Stimulated activated naive CD4-positive, alpha-beta T cell (primary cell): ENCODE measurements at regions not wholly inside any gene's neighbourhood (a gene's known extent, or its start where the extent isn't known, plus 50 kb on each side); places are given as distances from the start of the nearest gene placed in this dataset.
"Not testable (repeated sequence)": the region's sequence is repeated elsewhere in the genome, so short reads cannot be mapped to it uniquely, and the experiment has no call there.

Source experiments
- DNase-seq, 6 experiments: peaks; one replicate each; lab custom pipeline; 2025; lab: John Stamatoyannopoulos, UW

DNA sequence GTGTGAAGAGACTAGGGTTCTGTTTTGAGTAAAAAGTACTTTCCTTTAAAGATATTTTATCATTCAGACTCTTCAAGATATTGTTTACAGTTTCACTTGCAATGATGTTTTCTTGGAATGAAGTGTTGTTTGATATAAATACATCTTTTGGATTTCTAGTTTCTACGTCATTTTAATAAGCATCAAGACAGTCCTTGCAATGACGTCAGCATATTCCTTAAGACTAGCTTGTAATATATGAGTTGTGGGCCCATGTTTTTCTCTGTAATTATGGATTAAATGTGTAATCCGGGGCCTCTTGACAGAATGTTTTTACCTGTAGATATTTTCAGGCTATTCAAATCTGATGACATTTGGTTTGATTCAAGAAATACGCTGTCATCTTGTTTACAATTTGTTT is 66.1 kb downstream of the RBMX2 start:
- no peak for DNase-seq

DNA sequence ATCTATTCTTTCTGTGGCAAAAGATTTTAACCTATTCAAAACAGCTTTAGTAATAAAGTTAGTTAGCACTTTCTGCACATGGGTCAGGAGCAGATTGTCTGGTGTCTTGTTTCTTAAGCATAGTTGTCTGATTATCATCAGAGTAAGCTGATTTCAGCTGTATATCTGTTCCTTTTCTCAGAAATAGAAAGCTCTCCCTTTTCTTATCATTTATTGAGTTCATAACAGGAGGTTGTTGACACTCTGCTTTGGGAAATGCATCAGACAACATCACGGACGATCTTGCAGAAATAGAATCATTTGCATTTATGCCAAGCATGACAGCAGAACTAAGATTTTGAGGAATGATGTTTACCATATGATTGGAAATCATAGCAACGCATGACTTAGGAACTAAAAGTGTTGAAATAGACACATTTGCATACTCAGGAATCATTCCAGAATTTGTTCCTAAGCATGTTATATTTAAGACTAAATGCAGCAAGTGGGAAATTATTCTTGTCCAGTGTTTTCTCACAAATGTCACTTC is 66.7 kb downstream of the RBMX2 start:
- DNase-seq, result no peak

DNA sequence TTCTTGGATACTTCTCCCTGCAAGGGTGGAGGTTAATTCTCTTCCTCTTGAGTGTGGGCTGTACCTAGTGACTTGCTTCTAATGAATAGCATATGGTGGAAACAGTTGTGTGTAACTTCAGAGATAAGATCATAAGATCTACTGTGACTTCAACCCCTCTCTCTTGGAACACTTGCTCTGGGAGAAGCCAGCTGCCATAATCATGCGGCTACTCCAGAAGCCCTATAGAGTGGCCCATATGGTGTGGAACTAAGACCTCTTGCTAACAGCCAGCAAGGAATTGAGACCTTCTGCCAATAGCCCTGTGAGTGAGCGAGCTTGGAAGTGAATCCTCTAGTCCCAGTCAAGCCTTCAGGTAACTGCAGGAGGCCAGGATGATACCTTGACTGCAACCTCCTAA is 81.1 kb downstream of the RBMX2 start:
- DNase-seq, result no peak

DNA sequence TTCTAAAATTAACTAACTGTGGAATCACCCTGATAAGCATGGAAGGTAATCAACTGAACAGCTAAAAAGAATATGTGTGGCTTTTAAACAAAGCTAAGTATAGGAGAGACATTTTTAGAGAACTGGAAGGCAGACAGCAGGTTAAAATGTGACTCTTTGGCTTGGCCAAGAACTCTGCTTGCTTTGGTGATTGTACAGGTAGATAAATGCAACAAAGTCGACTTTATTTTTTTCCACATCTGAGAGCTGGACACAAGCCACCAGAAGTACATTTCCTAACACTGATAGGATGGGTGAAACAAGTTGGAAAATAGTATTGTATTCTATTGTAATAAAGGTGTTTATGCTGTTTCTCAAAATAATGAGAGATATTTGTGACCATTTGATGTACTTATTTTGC is 84.1 kb downstream of the RBMX2 start:
- DNase-seq, result no peak

DNA sequence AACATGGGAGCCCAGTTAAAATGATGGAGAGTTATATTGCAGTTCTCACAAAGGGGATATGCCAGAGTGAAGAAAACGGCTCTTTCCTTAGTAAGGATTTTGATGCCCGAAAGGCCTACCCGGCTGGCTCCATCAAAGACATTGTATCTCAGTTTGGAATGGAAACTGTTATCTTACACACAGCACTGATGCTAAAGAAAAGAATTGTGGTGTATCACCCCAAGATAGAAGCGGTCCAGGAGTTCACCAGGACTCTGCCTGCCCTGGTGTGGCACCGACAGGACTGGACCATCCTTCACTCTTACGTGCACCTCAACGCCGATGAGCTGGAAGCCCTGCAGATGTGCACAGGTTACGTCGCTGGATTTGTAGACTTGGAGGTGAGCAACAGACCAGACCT is 93.7 kb downstream of the RBMX2 start:
- DNase-seq, result not testable (repeated sequence)

DNA sequence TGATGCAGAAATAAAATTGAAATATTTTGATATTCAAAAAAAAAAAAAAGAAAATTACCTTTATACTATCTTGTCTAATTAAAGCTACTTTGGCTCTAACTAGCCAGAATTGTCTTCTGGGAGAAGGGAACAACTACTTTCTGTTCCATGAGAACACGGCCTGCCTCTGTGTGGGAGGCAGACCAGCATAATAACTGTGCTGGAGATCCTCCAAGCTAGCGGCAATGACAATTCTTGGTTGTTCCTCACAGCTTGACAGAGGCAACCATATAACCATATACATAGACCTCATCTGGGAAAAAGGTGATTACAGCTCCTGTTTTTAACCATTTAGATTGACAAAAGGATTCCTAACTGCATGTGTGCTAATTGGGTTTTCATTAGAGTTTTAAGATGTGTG is 95.7 kb downstream of the RBMX2 start:
- DNase-seq, result no peak

DNA sequence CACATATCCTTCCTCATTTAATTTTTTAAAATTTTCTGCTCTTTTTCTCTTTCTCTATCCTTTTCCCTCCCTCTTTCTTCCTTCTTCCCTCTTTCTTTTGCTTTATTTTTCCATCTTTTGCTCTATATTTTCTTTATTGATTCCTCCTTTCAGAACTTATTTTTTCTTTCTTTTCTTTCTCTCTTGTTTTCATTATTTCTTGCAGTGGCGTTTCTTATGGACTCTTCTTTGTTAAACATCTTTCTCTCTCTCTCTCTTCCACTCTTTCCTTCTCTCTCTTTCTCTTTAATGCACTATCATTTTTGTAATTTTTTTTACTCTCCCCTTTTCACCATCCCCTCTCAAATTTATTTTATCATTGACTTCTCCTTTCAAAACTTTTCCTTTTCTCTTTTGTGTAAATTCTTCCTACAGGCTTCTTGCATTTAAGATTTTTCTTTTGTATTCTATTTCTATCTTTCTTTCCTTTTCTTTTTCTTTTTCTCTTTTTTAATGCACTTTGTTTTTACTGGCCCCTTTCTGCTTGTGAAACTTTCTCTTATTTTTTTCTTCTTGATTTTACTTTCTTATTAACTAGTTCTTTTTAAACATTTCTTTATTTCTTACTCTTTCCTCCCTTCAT is 97.0 kb downstream of the RBMX2 start:
- no peak for DNase-seq

DNA sequence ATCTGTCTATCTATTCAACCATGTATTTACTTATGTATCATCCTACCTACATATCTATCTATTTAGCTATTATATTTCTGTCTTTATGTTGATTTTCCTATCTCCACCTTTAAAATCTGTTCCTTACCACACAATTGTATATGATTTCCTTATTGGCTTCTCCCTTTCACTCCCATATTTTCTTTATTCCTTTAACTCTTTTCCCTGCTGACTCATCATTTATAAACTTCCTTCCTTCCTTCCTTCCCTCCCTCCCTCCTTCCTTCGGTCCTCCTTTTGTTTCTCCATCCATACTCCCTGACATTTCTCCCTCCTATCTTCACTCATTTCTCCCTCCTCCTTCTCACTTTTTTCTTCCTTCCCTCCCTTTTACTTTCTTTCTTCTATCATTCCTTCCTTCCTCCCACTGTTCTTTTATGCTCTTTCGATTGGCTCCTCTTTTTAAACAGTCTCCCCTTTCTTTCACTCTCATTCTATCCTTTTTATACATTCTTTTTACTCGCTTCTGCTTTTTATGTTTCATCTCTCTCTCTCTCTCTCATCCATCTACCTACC is 100.3 kb downstream of the RBMX2 start:
- DNase-seq, result no peak

DNA sequence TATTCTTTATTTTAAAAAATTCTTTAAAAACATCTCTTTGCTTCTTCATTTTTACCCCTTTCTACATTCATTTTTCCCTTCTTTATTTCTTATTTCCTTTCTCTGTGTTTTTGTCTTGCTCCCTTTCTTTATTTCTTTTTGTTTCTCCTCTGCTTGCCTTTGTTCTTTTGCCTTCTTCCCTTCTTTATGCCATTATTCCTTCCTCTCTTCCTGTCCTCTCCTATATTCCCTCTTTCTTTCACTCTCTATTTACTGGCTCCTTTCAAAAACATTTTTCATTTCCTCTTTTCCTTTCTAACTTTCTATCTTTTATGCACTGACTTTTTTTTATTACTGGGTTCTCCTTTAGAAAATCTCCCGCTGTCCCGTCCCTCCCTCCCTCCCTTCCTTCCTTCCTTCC is 102.2 kb downstream of the RBMX2 start:
- DNase-seq, result no peak

DNA sequence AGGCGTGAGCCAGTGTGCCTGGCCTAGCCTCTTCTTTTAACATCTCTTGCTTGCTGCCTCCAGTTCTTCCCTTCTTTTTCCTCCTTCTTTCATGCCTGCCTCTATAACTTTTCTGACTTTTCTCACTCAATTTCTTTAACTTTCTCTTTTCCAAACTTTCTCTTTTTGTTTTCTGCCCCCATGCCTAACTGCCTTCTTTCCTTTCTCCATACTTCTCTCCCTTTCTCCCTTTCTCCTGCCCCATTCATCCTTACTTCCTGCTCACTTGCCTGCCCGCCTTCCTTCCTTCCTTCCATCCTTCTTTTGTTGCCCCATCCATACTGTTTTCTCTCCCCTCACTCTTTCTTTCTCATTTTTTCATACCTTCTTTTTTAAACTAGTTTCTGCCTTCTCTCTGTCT is 105.2 kb downstream of the RBMX2 start:
- no peak for DNase-seq

DNA sequence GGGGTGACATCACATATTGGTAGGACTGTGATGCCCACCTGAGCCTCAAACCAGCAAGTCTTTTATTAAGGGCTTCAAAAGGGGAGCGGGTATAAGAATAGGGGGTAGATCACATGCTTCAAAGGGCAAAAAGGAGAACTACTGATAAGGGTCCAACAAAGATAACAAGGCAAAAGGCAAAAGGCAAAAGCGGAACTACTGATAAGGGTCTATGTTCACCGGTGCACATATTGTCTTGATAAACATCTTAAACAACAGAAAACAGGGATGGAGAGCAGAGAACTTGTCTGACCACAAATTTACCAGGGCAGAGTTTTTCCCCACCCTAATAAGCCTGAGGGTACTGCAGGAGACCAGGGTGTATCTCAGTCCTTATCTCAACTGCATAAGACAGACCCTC is 110.7 kb downstream of the RBMX2 start:
- not testable (repeated sequence) for DNase-seq

DNA sequence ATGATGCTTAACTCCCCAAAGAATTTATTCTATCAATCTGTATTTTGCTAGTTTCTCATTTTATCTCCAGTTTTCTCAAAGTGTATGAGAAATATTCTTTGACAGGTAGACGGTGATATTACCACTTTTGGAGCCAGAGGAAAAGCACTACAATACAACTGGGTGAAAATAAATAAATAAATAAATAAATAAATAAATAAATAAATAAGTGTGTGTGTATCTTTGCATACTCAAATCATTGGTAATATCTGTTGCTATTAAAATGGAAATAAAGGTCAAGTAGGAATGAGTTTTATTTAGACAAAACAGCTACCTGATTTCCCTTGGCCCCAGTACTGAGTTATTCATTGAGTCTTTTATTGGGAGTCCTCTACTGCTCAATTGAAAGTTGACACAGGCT is 114.3 kb downstream of the RBMX2 start:
- no peak for DNase-seq

DNA sequence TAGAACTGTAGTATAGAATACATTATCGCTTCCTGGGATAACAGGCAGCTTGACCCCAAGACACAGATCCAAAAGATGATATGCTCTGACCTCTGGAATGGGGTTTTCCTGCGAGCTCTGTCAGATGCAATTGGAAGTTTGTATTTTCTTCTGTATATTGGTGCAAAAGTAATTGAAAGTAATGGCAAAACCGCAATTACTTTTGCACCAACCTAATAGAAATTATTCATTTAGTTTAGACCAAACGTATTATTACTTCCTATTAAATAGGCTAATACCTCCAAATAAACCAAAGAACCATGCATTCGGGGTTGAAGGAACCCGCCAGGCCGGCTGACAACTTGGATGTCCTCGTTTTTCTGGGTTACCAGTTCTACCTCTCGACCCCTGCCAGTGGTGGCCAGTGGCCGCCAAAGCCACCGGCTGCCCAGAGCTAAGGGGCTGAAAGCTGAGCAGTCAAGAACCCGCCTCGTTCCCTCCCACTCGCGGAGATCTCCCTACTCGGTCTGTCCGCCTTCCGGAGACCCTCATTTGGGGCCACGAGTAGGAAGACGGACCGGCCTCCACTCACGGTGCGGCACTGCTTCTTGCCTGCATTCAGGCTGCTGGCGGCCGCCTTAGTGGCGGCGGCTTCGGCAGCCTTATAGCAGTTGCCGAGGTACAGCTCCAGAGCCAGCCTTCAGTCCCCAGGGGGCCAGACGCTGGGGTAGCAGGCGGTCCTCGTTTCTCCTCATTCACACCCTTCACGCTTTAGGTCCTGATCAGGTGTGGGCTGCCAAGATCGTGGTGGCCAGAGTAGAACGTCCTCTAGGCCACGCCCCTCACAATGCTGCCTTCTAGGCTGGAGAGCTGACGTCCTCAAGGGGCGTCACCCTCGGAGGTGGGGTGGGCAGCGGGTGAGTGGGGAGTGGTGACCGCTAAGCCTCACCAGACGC is 121.9 kb downstream of the RBMX2 start:
- DNase-seq, result no peak

DNA sequence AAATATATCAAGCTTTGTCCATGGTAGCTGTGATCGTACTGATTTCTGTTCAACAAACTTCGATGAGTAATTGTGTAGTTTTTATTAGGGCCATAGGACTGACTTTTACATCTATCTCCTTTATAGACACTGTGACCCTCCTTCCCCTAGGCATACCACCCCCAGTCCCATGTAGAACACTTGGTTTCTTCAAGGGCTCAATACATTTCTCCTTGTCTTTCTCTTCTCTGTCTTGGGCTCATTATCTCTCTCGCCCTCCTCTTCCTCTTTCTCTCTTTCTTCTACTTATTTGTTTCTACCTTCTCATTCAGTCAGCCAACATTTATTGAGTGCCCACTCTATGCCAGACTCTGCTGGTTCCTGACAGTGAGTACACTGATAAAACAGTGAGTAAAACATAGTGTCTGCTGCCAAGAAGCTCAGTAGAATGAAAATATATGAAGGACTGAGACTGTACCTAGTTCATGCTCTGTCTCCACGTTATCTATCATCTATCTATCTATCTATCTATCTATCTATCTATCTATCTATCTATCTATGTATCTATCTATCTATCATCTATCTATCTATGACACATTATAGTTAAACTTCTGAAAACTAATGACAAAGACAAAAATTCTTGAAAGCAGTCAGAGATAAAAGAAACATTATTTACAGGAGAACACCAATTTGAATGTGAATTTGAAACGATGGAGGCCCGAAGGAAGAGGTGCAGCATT is 122.8 kb downstream of the RBMX2 start:
- DNase-seq, result no peak

DNA sequence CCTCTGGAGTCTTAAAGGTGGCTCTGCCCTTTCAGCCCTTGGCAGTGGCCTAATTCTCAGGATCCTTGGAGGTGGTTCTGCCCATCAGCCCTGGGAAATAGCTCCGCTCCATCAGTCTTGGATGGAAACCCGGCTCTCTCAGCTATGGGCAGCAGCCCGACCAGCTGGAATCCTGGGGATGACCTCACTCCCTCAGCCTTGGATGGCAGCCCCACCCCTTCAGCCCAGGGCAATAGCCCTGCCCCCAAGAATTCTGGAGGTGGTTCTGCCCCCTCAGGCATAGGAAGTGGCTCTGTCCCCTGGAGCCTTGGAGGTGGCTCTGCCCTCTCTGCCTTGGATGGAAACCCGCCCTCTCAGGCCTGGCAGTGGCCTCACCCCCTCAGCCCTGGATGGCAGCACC is 127.7 kb downstream of the RBMX2 start:
- no peak for DNase-seq

DNA sequence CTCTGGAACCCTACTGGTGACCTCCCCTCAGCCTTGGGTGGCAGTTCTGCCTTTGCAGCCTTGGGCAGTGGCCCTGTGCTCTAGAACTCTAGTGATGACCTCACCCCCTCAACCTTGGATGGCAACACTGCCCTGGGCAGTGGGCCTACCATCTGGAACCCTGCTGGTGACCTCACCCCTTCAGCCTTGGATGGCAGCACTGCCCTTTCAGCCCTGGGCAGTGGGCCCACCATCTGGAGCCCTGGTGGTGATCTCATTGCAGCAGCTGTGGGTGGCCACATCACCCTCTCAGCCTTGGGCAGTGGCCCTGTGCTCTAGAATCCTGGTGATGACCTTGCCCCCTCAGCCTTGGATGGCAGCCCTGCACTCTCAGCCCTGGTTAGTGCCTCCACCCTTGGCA is 129.3 kb downstream of the RBMX2 start:
- DNase-seq, result no peak

DNA sequence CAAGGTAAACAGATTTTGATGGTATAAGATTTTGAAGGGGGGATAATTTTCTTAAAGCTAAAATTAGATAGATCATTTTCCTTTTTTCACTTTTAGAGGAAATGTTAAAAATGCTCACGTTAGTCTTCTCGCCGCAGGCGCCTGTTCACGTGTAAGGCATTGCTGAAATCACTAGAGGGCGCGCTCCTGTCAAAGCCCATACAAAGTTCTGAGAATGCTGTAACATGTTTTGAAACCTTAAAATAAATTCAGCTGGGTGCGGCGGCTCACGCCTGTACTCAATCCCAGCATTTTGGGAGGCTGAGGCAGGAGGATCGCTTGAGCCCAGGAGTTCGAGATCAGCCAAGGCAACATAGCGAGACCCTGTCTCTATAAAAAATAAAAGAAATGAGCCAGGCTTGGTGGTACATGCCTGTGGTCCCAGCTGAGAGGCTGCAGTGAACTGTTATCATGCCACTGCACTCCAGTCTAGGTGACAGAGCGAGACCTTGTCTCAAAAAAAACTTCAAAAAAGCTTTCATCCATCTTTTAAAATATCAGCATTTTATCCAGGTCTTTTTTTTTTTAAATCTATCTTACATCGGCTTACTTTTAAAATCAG is 138.0 kb downstream of the RBMX2 start:
- DNase-seq, result peak in 4 of 6 experiments; percentile 1 to 15 (median 8)

DNA sequence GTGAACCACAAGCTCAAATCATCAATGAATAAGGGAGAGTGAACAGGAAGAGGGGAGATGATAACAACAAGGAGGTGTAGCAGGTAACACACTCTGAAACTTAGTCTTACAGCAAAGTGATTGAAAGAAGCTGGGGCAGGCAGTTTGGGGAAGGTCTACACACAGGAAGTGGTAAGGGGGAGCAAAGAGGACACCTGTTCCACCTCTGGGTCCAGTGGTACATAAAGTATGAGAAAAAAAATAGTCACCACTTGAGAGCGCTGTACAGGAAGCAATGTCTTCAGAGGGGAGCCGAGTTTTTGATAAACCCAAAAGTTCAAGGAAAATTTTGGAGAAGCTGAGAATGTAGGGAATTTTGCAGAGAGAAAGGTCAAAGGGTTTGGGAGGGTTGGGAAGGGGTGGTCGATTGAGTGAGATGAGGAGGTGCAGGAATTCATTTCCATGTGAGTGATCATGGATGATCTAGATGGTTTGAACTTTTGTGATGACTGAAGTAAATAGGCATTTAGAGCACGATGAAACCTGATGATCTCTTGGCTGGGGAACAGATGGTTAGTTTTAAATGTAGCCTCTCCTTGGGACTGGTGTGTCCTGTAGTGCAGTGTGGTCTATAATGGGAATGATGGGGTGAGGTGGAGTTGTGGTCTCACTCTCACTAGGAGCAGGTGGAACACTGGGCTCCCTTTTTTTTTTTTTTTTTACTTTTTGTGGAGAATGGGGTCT is 142.0 kb downstream of the RBMX2 start:
- no peak for DNase-seq

DNA sequence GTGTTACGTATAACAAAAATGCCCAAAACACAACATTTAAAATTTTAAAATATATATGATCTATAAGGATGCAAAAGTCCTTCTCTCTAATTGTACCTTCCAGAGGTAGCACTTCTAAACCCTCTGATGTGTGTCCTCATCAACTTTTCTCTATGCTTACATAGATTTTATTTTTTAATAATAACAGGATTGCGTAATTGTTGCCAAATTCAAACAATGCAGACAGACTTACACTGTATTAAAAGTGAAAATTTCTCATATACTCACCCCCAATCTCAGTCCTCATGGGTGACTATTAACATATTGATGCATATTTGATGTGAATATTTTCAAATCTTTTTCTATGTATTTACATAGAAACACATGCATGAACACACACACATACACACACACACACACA is 144.0 kb downstream of the RBMX2 start:
- DNase-seq, result no peak

DNA sequence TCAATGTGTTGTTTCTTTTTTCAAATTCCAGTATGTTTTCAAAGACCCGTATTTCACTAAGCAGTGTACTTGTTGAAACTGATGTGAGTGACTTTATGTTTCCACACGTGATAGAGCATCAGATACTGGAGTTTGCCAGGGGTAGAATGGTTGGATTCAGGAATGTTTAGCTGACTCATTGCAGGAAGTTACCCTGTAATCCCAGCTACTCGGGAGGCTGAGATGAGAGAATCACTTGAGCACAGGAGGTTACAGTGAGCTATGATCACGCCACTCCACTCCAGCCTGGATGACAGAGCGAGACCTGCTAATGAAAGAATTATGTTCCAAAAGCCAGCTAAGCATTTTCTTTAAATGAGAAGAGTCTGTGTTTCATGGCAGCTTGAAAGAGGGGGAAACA is 147.6 kb downstream of the RBMX2 start:
- not testable (repeated sequence) for DNase-seq

DNA sequence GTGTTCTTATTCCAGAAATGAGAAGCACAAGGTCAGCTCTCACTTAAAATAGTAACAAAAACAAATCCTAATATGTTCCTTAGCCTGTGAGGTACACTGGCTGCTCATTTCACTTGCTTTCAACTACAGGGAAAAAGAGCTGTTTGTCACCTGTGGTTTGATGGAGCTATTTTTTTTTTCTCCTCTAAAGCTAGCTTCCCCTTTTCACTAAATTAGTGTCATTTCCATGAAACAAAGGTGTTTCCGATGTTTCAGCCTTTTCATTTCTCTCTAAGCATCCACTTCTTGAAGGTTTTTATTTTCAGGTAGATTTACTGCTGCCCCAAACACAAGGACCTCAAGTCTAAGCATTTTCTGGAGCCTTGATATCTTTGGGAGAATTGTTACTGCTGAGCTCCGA is 148.6 kb downstream of the RBMX2 start:
- DNase-seq, result no peak
